Colonic mucosa (tissue), 4 donors: ENCODE measurements at regions not wholly inside any gene's neighbourhood (a gene's known extent, or its start where the extent isn't known, plus 50 kb on each side); places are given as distances from the start of the nearest gene placed in this dataset.

Source experiments
- DNase-seq: peaks from one replicate; pipeline ENCODE4 v3.0.0-alpha.2; 2020
- H3K27ac ChIP-seq: fragments of 200-600 bp; one replicate; pipeline ENCODE4 v1.8.0; 2021
- H3K27me3 ChIP-seq: fragments of 200-600 bp; one replicate; pipeline ENCODE4 v1.8.0; 2021
- H3K36me3 ChIP-seq: fragments of 200-600 bp; one replicate; pipeline ENCODE4 v1.8.0; 2021
- H3K4me1 ChIP-seq: fragments of 200-600 bp; one replicate; pipeline ENCODE4 v1.8.0; 2021; ENCODE audit warnings: mild to moderate bottlenecking
- H3K4me3 ChIP-seq: fragments of 200-600 bp; one replicate; pipeline ENCODE4 v1.8.0; 2021
- H3K9ac ChIP-seq, 2 donors: one replicate each; pipeline ENCODE4 v1.7.0; 2013; ENCODE audit warnings: control low read depth in 2 of 2, low read depth in 2 of 2, low read length in 2 of 2
- H3K9me3 ChIP-seq: fragments of 200-600 bp; one replicate; pipeline ENCODE4 v1.8.0; 2021
- CTCF ChIP-seq: fragments of 200-600 bp; IDR thresholded peaks from one replicate; pipeline ENCODE4 v1.8.0; 2022; ENCODE audit warnings: antibody characterized with exemption, mild to moderate bottlenecking
- intact Hi-C: fragments of 100-400 bp; cut with DNase I; formaldehyde crosslinking; loops from one replicate; pipeline ENCODE4 v1.14.1; 2022
- donor health status: healthy.
- donor health status: DM: no; HTN: no; CAD: no.
- donor health status: DM: no; HTN: no; CAD: no.

GRCh38 chr7:153628825-153629224 lies 423.4 kb upstream of the DPP6 start:
- no peak for TF ChIP-seq CTCF
- Histone ChIP-seq H3K27ac (no peak overlapping the region), H3K4me1 (no peaks in the 10 kb centered on the region), H3K36me3 (no peaks in the 10 kb centered on the region), H3K27me3 (no peaks in the 10 kb centered on the region), H3K9ac (no peak overlapping the region), H3K9me3 (no peaks in the 10 kb centered on the region), H3K4me3 (no peak overlapping the region)
- intact Hi-C loops = no loop called here
- no peak for DNase-seq

GRCh38 chr7:153638821-153639435 lies 413.3 kb upstream of the DPP6 start:
- no peak for TF ChIP-seq CTCF
- intact Hi-C loops = no loop called here
- Histone ChIP-seq H3K36me3 (no peaks in the 10 kb centered on the region), H3K27me3 (no peaks in the 10 kb centered on the region), H3K4me1 (no peaks in the 10 kb centered on the region), H3K4me3 (no peak overlapping the region), H3K9me3 (no peaks in the 10 kb centered on the region), H3K27ac (no peak overlapping the region), H3K9ac (no peak overlapping the region)
- no peak for DNase-seq

GRCh38 chr7:153640586-153640985 lies 411.6 kb upstream of the DPP6 start:
- H3K27me3 ChIP-seq = no peaks in the 10 kb centered on the region
- H3K9me3 ChIP-seq = no peaks in the 10 kb centered on the region
- H3K4me3 ChIP-seq = no peak overlapping the region
- DNase-seq = no peak
- TF ChIP-seq CTCF = no peak
- no peaks in the 10 kb centered on the region for H3K36me3 ChIP-seq
- H3K9ac ChIP-seq = no peak overlapping the region
- H3K4me1 ChIP-seq = no peaks in the 10 kb centered on the region
- H3K27ac ChIP-seq = no peak overlapping the region
- intact Hi-C loops = no loop called here

GRCh38 chr7:153641199-153641598 lies 411.0 kb upstream of the DPP6 start:
- no peak overlapping the region for H3K4me3 ChIP-seq
- intact Hi-C loops = no loop called here

GRCh38 chr7:153642989-153643388 lies 409.2 kb upstream of the DPP6 start:
- Histone ChIP-seq H3K27me3 (no peaks in the 10 kb centered on the region), H3K9me3 (no peaks in the 10 kb centered on the region), H3K4me1 (no peaks in the 10 kb centered on the region), H3K4me3 (no peak overlapping the region), H3K36me3 (no peaks in the 10 kb centered on the region), H3K27ac (no peak overlapping the region), H3K9ac (no peak overlapping the region)
- no peak for DNase-seq
- intact Hi-C loops = no loop called here
- TF ChIP-seq CTCF = no peak

More at GRCh38 chr7:153641199-153641598, 411.0 kb upstream of the DPP6 start:
- no peak overlapping the region for H3K9ac ChIP-seq
- no peaks in the 10 kb centered on the region for H3K4me1 ChIP-seq
- H3K27ac ChIP-seq = no peak overlapping the region
- no peak for TF ChIP-seq CTCF
- no peak for DNase-seq
- H3K9me3 ChIP-seq = no peaks in the 10 kb centered on the region
- no peaks in the 10 kb centered on the region for H3K36me3 ChIP-seq
- no peaks in the 10 kb centered on the region for H3K27me3 ChIP-seq
